ENCODE measurements at regions not wholly inside any gene's neighbourhood (a gene's known extent, or its start where the extent isn't known, plus 50 kb on each side); places are given as distances from the start of the nearest gene placed in this dataset.

DNA sequence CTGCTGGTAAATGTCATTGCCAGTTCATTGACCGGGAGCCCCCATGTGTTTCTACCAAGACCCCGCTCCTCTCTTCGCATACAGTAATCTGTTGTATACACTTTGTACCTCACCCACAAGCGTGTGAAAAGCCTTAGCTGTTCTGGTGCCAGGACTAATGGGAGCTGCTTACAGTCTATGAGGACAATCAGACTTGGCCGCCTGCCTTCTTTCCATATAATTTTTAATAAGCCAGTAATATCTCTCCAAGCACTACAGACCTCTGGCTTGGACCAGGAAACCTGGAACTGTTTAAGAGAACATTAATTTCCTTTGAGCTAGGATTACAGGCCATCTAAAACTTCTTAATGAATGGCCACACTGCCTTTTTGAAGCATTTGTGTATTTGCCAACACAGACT is 149.7 kb upstream of the MSX1 start:
- no peak overlapping the region for H3K4me3 ChIP-seq (ENCODE audit: low read depth, low read length)
- DNase-seq (ENCODE audit: low read depth): no peak
- TF ChIP-seq, protein P1, sequence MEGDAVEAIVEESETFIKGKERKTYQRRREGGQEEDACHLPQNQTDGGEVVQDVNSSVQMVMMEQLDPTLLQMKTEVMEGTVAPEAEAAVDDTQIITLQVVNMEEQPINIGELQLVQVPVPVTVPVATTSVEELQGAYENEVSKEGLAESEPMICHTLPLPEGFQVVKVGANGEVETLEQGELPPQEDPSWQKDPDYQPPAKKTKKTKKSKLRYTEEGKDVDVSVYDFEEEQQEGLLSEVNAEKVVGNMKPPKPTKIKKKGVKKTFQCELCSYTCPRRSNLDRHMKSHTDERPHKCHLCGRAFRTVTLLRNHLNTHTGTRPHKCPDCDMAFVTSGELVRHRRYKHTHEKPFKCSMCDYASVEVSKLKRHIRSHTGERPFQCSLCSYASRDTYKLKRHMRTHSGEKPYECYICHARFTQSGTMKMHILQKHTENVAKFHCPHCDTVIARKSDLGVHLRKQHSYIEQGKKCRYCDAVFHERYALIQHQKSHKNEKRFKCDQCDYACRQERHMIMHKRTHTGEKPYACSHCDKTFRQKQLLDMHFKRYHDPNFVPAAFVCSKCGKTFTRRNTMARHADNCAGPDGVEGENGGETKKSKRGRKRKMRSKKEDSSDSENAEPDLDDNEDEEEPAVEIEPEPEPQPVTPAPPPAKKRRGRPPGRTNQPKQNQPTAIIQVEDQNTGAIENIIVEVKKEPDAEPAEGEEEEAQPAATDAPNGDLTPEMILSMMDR (IDR thresholded peaks at IDR 0.05; ENCODE audit: insufficient read depth, low read length): no peak

DNA sequence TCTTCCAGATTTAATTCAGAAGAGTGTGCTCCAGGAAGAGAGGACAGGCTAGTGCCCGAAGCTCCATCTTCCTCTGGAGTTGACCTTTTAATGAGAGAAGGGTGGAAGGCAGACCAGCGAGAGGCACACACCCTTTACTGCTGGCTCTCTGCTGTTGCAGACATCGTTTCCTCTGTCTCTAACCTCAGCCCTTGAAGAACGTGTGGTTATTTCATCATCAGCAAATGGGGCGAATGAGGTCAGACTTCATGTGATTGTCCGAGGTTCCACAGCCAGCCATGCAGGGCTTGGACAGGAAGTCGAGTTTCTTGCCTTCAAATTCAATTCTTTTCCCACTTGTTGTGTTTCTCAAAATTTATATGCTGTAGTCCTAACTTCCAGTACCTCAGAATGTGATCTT is 155.2 kb upstream of the MSX1 start:
- peak; percentile 48 for DNase-seq (ENCODE audit: low read depth)
- TF ChIP-seq, protein P1 (IDR thresholded peaks at IDR 0.05; ENCODE audit: insufficient read depth, low read length): no peak
- no peak overlapping the region for H3K4me3 ChIP-seq (ENCODE audit: low read depth, low read length)

DNA sequence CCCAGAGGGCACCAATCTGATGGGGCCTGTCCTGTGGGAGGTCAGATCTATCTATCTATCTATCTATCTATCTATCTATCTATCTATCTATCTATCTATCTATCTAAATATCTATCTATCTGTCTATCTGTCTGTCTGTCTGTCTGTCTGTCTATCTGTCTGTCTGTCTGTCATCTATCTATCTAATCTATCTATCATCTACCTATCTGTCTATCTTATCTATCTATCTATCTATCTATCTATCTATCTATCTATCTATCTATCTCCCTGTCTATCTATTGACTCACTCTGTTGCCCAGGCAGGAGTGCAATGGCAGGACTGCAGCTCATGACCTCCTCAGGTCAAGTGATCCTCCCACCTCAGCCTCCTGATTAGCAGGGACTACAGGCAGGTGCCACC is 155.7 kb upstream of the STX18 start:
- no peak overlapping the region for H3K4me3 ChIP-seq (ENCODE audit: low read depth, low read length)
- DNase-seq (ENCODE audit: low read depth): no peak
- TF ChIP-seq, protein P1 (IDR thresholded peaks at IDR 0.05; ENCODE audit: insufficient read depth, low read length): no peak

DNA sequence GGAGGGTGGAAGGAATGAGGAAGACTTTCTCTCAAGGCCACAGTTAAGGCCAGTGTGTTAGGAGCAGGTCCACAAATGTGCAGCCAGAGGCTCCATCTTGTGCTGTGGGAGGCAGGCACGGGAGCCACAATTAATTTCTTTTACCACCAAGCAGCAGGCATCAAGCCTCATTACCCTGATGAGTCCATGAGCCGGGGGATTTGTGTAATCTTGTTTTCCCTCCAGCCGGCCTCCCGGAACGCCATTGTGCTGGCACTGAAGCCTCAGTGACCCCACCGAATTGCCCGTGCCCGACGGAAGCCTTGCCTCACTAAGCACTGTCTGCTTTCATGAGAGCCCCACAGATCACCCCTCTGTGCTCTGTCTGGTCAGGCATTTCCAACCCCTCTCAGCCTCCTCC is 154.7 kb upstream of the STX18 start:
- no peak for DNase-seq (ENCODE audit: low read depth)
- H3K4me3 ChIP-seq (ENCODE audit: low read depth, low read length): no peak overlapping the region
- TF ChIP-seq, protein P1 (IDR thresholded peaks at IDR 0.05; ENCODE audit: insufficient read depth, low read length): no peak

DNA sequence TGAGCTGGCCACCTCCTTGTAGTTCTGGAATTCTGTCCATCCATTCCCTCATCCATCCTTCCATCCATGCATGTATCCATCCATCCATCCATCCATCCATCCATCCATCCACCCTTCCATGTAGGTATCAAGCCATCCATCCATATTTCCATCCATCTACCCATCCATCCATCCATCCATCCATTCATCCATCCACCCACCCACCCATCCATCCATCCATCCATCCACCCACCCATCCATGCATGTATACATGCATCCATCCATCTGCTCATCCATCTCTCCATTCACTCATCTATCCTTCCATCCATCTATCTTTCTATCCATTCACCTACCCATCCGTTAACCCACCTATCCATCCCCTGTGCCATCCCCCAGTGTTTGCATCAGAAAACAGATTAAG is 153.6 kb upstream of the STX18 start:
- DNase-seq (ENCODE audit: low read depth): no peak
- TF ChIP-seq, protein P1 (IDR thresholded peaks at IDR 0.05; ENCODE audit: insufficient read depth, low read length): no peak
- no peak overlapping the region for H3K4me3 ChIP-seq (ENCODE audit: low read depth, low read length)

DNA sequence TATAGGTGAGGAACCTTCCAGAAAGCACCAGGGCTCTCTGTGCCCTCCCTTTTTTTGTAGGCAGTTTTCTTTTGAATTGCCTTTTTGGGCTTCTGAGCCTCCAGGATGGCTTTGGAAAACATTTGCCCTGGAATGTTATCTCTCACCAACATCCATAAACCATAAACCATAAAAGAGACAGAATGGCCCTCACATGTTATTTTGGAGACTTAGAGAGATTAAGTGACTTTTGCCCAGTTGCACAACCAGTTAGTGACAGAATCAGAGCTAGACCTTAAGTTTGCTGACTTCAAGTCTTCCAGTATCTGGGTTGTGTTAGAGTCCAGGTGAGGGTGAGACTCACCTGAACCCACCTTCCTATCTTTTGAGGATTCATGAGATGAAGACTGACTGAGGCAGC is 153.0 kb upstream of the STX18 start:
- no peak overlapping the region for H3K4me3 ChIP-seq (ENCODE audit: low read depth, low read length)
- DNase-seq (ENCODE audit: low read depth): no peak
- TF ChIP-seq, protein P1 (IDR thresholded peaks at IDR 0.05; ENCODE audit: insufficient read depth, low read length): no peak

DNA sequence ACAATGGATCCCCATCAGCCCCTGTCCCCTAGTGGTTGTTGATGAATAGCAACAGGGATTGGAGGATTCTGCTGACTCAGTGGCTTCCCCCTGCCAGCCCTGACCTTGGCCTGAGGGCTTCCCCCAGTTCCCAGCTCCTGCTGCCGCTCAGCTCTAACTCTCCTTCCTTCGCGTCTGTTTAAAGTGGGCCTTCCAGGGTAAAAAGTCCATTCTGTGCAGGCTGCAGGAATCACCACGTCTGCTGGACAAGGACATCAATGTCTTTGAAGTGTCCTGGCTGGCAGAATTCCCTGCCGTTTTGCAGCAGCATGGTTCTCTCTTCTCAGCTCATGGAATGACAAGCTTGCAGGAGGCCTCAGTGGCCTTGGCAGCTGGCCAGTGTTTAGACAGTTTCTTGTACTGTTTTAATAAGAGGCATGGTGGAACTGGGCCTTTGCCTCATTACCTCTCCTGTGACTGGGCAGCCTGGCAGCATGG is 152.5 kb upstream of the STX18 start:
- TF ChIP-seq, protein P1 (IDR thresholded peaks at IDR 0.05; ENCODE audit: insufficient read depth, low read length): peak; percentile 30
- DNase-seq (ENCODE audit: low read depth): no peak
- H3K4me3 ChIP-seq (ENCODE audit: low read depth, low read length): no peak overlapping the region
